ENCODE measurements at regions not wholly inside any gene's neighbourhood (a gene's known extent, or its start where the extent isn't known, plus 50 kb on each side); places are given as distances from the start of the nearest gene placed in this dataset.

DNA sequence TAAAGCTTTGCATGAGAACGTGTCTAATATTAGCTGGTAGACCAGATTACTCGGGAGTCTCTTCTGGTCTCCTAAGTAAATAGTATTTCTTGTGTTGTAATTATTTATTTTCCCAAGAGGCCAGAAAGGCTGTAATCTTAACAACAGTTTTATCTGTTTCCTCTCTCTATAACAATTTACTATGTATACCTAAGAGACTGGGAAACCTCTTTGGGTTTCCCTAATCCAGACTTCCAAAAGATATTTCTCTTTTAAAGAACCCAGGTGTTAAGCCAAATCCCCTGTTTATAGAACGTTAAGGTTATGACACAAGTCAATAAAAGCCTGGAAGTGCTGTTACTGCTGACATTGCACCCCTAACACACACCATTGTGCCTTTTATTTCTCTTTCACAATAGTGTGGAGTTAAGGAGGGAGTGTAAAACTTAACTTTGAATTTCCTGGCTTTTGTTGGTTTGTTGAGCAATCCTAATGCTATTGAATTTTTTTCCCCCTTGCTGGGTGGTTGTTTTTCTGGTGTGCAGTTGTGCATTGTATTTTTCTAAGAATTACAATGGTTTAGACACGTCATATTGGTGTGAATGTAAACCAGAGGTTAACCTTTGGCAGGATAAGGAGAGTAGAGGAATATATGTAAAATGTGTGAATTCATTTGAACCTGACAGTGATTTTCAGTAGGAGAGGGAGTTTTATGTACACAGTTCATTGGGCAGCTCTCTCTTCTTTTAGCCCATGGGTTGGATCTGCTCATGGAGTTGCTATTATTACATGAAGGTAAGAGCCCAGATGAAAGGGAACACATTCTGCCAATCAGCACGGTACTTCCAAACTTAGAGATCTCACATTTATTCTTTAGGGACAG, 192.8 kb downstream of the MTX2 start:
- Histone ChIP-seq H3K4me3 (ENCODE audit: low read depth, low read length, poor library complexity, severe bottlenecking) (no peak overlapping the region), H3K4me2 (ENCODE audit: low read length) (no peak overlapping the region), H3K79me2 (ENCODE audit: insufficient read depth, low read depth, low read length) (no peaks in the 10 kb centered on the region), H3K9me2 (ENCODE audit: insufficient read depth, low read length) (no peaks in the 10 kb centered on the region), H2AFZ (ENCODE audit: low read length) (no peak overlapping the region), H3K27ac (ENCODE audit: low read depth, low read length, poor library complexity, severe bottlenecking) (no peak overlapping the region), H3K36me3 (ENCODE audit: insufficient read depth, low read length) (no peaks in the 10 kb centered on the region), H3K9me3 (ENCODE audit: low read length) (no peaks in the 10 kb centered on the region), H4K20me1 (ENCODE audit: insufficient read depth, low read length) (no peaks in the 10 kb centered on the region), H3K4me1 (ENCODE audit: insufficient read depth, low read length, poor library complexity, severe bottlenecking) (no peaks in the 10 kb centered on the region)
- TF ChIP-seq, protein P1, sequence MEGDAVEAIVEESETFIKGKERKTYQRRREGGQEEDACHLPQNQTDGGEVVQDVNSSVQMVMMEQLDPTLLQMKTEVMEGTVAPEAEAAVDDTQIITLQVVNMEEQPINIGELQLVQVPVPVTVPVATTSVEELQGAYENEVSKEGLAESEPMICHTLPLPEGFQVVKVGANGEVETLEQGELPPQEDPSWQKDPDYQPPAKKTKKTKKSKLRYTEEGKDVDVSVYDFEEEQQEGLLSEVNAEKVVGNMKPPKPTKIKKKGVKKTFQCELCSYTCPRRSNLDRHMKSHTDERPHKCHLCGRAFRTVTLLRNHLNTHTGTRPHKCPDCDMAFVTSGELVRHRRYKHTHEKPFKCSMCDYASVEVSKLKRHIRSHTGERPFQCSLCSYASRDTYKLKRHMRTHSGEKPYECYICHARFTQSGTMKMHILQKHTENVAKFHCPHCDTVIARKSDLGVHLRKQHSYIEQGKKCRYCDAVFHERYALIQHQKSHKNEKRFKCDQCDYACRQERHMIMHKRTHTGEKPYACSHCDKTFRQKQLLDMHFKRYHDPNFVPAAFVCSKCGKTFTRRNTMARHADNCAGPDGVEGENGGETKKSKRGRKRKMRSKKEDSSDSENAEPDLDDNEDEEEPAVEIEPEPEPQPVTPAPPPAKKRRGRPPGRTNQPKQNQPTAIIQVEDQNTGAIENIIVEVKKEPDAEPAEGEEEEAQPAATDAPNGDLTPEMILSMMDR (conservative IDR thresholded peaks at IDR 0.05; ENCODE audit: low read length), result no peak
- no peak for TF ChIP-seq EZH2phosphoT487 (IDR thresholded peaks at IDR 0.05; ENCODE audit: borderline replicate concordance, low read depth, low read length)
- CTCF ChIA-PET (ENCODE audit: unreplicated experiment), result no interaction called here
- intact Hi-C loops (cut with micrococcal nuclease; ENCODE audit: unreplicated experiment), result no loop called here
- BruUV-seq (replicated peaks), result no TSS peak
- DNase-seq (ENCODE audit: low spot score), result no peak
- POLR2A ChIA-PET, result interaction anchor here (0.7 to 1.1 kb wide), 3 partner anchors 15 to 321 kb away, joined by 3 to 4 read pairs (median 3); no protein-coding TSS in a partner anchor

DNA sequence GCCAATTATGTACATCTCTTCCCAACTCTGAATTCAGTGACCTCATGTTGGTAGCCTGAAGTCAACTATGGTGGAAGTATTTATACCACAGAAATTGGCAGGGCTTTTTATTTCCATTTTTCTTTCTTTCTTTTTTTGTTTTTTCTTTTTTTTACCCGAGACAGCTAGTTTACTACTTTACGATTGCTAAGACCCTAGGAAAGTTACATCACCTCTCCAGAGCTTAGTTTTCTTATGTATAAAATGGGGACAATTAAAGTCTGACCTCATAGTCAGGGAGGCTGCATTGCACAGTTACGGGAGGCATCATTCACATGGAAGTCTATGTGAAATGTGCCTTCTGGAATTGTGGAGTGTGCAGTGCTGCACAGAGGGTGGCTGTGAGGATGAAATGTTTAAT, 194.3 kb downstream of the MTX2 start:
- TF ChIP-seq EZH2phosphoT487 (IDR thresholded peaks at IDR 0.05; ENCODE audit: borderline replicate concordance, low read depth, low read length), result no peak
- TF ChIP-seq, protein P1 (conservative IDR thresholded peaks at IDR 0.05; ENCODE audit: low read length), result no peak
- Histone ChIP-seq H4K20me1 (ENCODE audit: insufficient read depth, low read length) (no peaks in the 10 kb centered on the region), H2AFZ (ENCODE audit: low read length) (no peak overlapping the region), H3K9me3 (ENCODE audit: low read length) (no peaks in the 10 kb centered on the region), H3K4me1 (ENCODE audit: insufficient read depth, low read length, poor library complexity, severe bottlenecking) (no peaks in the 10 kb centered on the region), H3K79me2 (ENCODE audit: insufficient read depth, low read depth, low read length) (no peaks in the 10 kb centered on the region), H3K9me2 (ENCODE audit: insufficient read depth, low read length) (no peaks in the 10 kb centered on the region), H3K4me3 (ENCODE audit: low read depth, low read length, poor library complexity, severe bottlenecking) (no peak overlapping the region), H3K27ac (ENCODE audit: low read depth, low read length, poor library complexity, severe bottlenecking) (no peak overlapping the region), H3K36me3 (ENCODE audit: insufficient read depth, low read length) (no peaks in the 10 kb centered on the region), H3K4me2 (ENCODE audit: low read length) (no peak overlapping the region)
- CTCF ChIA-PET (ENCODE audit: unreplicated experiment), result interaction anchor here (2.4 kb wide), 1 partner anchor 8 kb away, joined by 6 read pairs; no protein-coding TSS in a partner anchor
- no TSS peak for BruUV-seq (replicated peaks)
- intact Hi-C loops (cut with micrococcal nuclease; ENCODE audit: unreplicated experiment), result no loop called here
- POLR2A ChIA-PET, result no interaction called here
- DNase-seq (ENCODE audit: low spot score), result no peak
